ENCODE measurements at regions not wholly inside any gene's neighbourhood (a gene's known extent, or its start where the extent isn't known, plus 50 kb on each side); places are given as distances from the start of the nearest gene placed in this dataset.
"Not testable (repeated sequence)": the region's sequence is repeated elsewhere in the genome, so short reads cannot be mapped to it uniquely, and the experiment has no call there.

- no peak for DNase-seq
Observed at GRCh38 chr3:176426371-176426770, 770.9 kb downstream of the TBL1XR1 start.

GRCh38 chr3:176416870-176417269 lies 780.4 kb downstream of the TBL1XR1 start:
- DNase-seq: no peak

DNA sequence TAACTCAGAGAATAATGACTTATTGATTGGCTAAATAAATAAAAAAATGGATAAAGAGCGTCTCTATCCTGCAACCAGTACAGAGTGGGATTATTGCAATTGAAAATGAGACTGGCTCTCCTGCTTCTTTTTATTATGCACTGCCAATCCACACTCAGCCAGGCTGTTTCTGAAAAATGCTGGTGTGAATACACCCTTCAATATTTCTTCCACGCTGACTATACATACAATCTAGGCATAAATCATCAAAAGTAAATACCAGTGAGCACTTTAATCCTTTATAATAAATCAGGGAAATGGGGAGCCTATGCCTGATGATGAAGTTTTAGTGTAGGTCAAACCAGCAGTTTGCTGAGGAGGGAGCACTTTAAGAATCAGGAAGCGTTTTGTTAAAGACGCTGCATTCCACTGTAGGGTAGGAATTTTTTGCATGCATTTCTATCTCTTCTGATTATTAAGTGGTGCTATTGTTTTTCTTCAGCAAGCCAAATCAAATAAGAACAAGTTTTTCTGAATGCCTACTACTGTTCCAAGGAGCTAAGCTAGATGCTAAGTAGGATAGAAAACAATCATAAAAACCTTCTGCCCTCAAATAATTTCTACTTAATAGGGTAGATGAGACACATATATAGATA lies 781.5 kb downstream of the TBL1XR1 start:
- DNase-seq: no peak

DNA sequence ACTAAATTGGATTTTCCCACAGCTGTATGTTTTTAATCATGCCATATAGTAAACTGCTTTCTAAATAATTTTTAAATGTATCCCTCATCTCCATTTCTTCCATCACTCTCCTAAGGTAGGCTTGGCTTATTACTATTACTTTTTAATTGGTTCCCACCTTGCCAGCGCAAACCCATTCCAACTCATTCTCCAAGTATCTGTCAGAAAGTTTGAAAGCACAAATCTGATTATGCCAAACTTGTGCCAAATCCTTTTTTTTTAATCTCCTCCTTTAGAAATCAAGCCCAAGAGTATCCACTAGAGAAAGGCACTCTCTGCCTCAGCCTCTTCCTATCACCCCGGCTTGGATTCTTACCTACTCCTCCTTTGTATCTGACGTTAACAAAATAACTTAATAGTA lies 784.5 kb downstream of the TBL1XR1 start:
- no peak for DNase-seq

GRCh38 chr3:176403531-176403930 lies 793.8 kb downstream of the TBL1XR1 start:
- DNase-seq: no peak

- no peak for DNase-seq
Observed at GRCh38 chr3:176401211-176401610, 796.1 kb downstream of the TBL1XR1 start.

GRCh38 chr3:176399193-176399592 lies 798.1 kb downstream of the TBL1XR1 start:
- DNase-seq: no peak

DNA sequence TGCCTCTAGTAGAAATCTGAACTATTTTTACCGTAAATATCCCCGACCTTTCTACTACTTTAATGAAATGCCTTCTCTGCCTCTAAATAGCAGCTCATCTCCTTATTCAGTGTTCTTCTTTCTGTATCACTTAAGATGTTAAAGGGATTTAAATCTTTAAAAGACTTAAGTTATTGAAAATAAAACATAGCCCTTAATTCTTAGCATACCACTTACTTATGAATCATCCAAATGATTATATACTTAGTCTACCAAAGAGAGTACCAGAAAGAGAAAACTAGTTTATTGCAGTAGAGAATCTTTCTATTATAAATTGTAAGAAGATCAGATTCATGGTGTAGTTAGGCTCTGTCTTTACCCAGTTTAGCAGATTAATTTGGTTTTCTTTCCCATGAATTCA lies 802.0 kb downstream of the TBL1XR1 start:
- DNase-seq: no peak

DNA sequence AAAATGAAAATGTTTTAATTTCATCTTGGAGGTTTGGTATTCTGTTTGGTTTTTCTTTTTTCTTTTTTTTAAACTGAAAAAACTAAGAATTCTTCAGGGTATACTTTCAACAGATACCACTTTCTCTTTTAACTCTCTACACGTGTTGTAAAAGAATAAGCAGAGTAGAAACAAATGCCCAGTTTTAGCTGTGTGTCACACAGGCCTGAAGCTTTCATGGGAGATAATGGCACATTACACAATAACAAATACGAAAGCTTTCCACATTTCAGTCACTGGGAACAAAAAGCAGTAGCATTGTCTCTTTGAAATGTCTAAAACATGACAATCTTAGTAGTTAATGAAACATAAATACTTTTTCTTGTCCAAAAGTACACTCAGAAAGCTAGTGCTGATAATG lies 818.5 kb downstream of the TBL1XR1 start:
- DNase-seq: no peak

GRCh38 chr3:176376531-176376930 lies 820.8 kb downstream of the TBL1XR1 start:
- no peak for DNase-seq

GRCh38 chr3:176375519-176375918 lies 821.8 kb downstream of the TBL1XR1 start:
- no peak for DNase-seq

DNA sequence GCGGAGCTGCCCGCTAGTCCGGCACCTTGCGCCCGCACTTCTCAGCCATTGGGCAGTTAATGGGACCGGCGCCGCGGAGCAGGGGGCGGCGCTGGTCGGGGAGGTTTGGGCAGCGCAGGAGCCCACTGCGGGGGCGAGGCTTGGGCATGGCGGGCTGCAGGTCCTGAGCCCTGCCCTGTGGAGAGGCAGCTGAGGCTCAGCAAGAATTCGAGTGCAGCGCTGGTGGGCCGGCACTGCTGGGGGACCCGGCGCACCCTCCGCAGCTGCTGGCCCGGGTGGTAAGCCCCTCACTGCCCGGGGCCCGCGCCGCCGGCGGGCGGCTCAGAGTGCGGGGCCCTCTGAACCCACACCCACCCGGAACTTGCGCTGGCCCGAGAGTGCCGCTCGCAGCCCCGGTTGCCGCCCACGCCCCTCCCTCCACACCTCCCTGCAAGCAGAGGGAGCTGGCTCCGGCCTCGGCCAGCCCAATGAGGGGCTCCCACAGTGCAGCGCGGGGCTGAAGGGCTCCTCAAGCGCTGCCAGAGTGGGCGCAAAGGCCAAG lies 835.0 kb downstream of the TBL1XR1 start:
- no peak for DNase-seq

GRCh38 chr3:176359211-176359610 lies 838.1 kb downstream of the TBL1XR1 start:
- no peak for DNase-seq

- no peak for DNase-seq
Observed at GRCh38 chr3:176357891-176358290, 839.4 kb downstream of the TBL1XR1 start.

DNA sequence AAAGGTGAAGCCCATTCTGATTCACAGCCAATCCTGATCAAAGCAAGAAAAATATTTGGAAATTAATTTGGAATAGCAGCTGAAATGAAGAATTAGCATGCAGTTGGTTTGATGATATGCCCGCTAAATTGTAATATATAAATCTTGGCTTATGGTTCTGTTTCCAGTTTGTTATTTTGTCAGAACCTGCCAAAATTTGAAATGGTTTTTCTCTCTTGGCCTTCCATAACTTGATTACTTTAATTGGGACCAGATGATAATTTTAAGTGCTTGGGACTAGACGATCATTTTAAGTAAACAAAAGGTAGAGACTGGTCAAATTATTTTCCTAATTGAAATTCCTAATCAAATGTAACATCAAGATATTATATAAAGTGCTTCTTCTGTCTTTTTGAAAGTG lies 842.4 kb downstream of the TBL1XR1 start:
- DNase-seq: no peak

- no peak for DNase-seq
Observed at GRCh38 chr3:176352716-176353334, 844.5 kb downstream of the TBL1XR1 start.

DNA sequence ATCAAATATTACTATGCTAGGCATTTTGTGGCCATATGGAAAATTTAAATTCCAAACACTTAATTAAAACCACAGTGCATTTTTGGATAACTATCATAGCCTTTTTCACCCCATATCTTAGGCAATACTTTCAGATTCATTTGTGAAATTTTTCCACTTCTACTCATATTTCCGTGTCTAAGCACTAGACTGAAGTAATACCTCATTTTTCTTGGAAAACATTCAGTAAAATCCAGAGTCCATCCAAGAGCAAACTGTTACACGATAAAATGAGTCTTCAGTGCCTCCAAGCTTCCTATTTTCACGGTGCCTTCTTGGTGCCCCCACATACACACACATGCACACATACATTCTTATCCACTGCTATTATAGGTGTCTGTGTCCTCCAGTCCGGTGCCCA lies 845.9 kb downstream of the TBL1XR1 start:
- DNase-seq: peak; percentile 23

DNA sequence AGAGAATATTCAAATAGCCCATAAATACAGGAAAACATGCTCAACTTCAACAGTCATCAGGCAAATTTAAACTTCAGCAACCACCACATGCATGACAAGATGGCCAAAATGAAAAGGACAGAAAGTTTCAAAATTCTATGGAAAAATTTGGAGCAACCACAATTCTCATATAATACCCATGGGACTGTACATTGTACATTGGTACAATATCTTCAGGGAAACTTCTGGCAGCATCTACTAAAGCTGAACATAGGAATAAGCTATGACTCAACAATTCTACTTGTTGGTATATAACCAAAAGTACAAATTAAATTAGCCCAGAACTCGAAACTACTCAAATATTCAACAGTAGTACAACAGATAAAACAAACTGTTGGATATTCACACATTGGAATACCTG lies 847.6 kb downstream of the TBL1XR1 start:
- no peak for DNase-seq

DNA sequence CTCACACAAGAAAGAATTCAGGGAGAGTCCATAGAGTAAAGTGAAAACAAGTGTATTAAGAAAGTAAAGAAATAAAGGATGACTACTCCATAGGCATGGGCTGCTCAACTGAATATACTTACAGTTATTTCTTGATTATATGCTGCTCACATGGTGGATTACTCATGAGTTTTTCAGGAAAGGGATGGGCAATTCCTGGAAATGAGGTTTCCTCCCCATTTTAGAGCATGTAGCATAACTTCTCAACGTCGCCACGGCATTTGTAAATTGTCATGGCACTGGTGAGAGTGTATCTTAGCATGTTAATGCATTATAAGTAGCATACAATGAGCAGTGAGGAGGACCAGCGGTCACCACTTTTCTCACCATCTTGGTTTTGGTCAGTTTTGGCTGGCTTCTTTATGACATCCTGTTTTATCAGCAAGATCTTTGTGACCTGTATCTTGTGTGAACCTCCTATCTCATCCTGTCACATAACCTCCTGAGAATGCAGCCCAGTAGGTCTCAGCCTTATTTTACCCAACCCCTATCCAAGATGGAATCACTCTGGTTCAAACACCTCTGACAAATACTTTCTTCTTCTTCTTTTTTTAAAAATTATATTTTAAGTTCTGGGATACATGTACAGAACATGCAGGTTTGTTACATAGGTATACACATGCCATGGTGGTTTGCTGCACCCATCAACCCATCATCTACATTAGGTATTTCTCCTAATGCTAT lies 849.7 kb downstream of the TBL1XR1 start:
- no peak for DNase-seq

DNA sequence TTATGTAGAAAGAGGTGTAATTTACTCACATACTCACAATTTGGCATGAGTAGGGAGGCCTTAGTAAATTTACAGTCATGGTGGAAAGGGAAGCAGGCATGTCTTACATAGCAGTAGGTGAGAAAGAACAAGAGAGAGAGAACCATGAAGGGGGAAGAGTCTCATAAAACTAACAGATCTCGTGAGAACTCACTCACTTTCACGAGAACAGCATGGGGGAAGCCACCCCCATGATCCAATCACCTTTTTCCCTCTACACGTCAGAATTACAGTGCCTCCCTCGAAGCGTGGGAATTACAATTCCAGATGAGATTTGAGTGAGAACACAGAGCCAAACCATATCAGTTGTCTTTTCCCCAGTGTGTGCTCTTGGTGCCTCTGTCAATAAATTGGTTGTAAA lies 855.3 kb downstream of the TBL1XR1 start:
- DNase-seq: no peak

- no peak for DNase-seq
Observed at GRCh38 chr3:176328666-176329065, 868.6 kb downstream of the TBL1XR1 start.

DNA sequence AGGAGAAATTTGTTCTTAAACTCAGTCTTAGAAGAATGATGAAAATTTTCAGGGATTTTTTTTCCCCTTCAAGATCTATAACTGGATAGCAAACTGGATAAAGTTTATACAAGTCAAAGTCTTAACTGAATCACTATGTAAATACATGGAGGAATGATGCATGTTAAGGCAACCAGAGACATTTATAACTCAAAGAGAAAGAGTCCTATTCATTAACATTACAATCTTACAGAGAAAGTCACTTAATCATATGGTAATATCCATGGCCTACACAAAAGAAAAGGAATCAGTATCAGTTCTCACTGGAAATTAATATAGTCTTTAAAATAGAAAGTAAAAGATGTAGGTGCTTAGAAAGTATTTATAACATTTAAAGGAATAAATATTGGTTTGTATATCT lies 869.1 kb downstream of the TBL1XR1 start:
- no peak for DNase-seq

DNA sequence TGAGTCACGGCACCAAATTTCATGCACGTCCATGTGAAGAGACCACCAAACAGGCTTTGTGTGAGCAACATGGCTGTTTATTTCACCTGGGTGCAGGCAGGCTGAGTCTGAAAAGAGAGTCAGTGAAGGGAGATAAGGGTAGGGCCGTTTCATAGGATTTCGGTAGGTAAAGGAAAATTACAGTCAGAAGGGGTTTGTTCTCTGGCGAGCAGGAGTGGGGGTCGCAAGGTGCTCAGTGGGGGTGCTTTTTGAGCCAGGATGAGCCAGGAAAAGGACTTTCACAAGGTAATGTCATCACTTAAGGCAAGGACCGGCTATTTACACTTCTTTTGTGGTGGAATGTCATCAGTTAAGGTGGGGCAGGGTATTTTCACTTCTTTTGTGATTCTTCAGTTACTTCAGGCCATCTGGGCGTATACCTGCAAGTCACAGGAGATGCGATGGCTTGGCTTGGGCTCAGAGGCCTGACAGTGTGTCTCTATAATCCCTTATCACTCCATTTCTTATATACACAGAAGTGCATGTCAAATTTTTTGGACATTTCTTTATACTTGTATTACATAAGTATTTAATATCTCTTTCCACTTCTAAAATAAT lies 870.3 kb downstream of the TBL1XR1 start:
- DNase-seq: not testable (repeated sequence)
